ENCODE measurements at regions not wholly inside any gene's neighbourhood (a gene's known extent, or its start where the extent isn't known, plus 50 kb on each side); places are given as distances from the start of the nearest gene placed in this dataset.

GRCh38 chr5:172550996-172551395 is 90.1 kb upstream of the NEURL1B start:
- Histone ChIP-seq H3K9ac (ENCODE audit: low read length) (no peak overlapping the region), H3K27me3 (ENCODE audit: low read depth, low read length) (peaks cover 37% of the 10 kb centered on the region)

GRCh38 chr5:172550096-172550765 is 90.8 kb upstream of the NEURL1B start:
- H3K4me1 ChIP-seq (ENCODE audit: low read length), result no peaks in the 10 kb centered on the region
- no peaks in the 10 kb centered on the region for H3K36me3 ChIP-seq (replicated peaks; ENCODE audit: low read depth, low read length)
- TF ChIP-seq CTCF (IDR thresholded peaks at IDR 0.05; ENCODE audit: low read depth, low read length) (no peak), EZH2phosphoT487 (IDR thresholded peaks at IDR 0.05; ENCODE audit: low read depth) (no peak)
- peaks cover 45% of the 10 kb centered on the region for H3K27me3 ChIP-seq (ENCODE audit: low read depth, low read length)
- H3K79me2 ChIP-seq (ENCODE audit: low read length), result no peaks in the 10 kb centered on the region
- no peak overlapping the region for H2AFZ ChIP-seq (ENCODE audit: low read depth, low read length)
- H3K9me3 ChIP-seq (ENCODE audit: insufficient read depth, low read length), result no peaks in the 10 kb centered on the region
- H3K4me3 ChIP-seq (ENCODE audit: low read length), result no peak overlapping the region
- no peak overlapping the region for H3K4me2 ChIP-seq (ENCODE audit: low read length)
- H3K27ac ChIP-seq (ENCODE audit: low read length), result no peak overlapping the region
- H4K20me1 ChIP-seq (ENCODE audit: insufficient read depth, low read length), result no peaks in the 10 kb centered on the region
- no peak overlapping the region for H3K9ac ChIP-seq (ENCODE audit: low read length)

More at GRCh38 chr5:172550996-172551395, 90.1 kb upstream of the NEURL1B start:
- Histone ChIP-seq H3K9me3 (ENCODE audit: insufficient read depth, low read length) (no peaks in the 10 kb centered on the region), H3K4me3 (ENCODE audit: low read length) (no peak overlapping the region), H3K27ac (ENCODE audit: low read length) (no peak overlapping the region), H3K4me2 (ENCODE audit: low read length) (no peak overlapping the region), H3K4me1 (ENCODE audit: low read length) (no peaks in the 10 kb centered on the region), H4K20me1 (ENCODE audit: insufficient read depth, low read length) (no peaks in the 10 kb centered on the region), H3K36me3 (replicated peaks; ENCODE audit: low read depth, low read length) (no peaks in the 10 kb centered on the region), H2AFZ (ENCODE audit: low read depth, low read length) (no peak overlapping the region), H3K79me2 (ENCODE audit: low read length) (no peaks in the 10 kb centered on the region)
- no peak for TF ChIP-seq EZH2phosphoT487 (IDR thresholded peaks at IDR 0.05; ENCODE audit: low read depth)
- TF ChIP-seq CTCF (IDR thresholded peaks at IDR 0.05; ENCODE audit: low read depth, low read length), result no peak

GRCh38 chr5:172549696-172550095 is 91.4 kb upstream of the NEURL1B start:
- Histone ChIP-seq H3K9ac (ENCODE audit: low read length) (no peak overlapping the region), H4K20me1 (ENCODE audit: insufficient read depth, low read length) (no peaks in the 10 kb centered on the region), H3K79me2 (ENCODE audit: low read length) (no peaks in the 10 kb centered on the region), H3K4me1 (ENCODE audit: low read length) (no peaks in the 10 kb centered on the region), H3K9me3 (ENCODE audit: insufficient read depth, low read length) (no peaks in the 10 kb centered on the region), H2AFZ (ENCODE audit: low read depth, low read length) (no peak overlapping the region), H3K4me3 (ENCODE audit: low read length) (no peak overlapping the region), H3K4me2 (ENCODE audit: low read length) (no peak overlapping the region), H3K36me3 (replicated peaks; ENCODE audit: low read depth, low read length) (no peaks in the 10 kb centered on the region), H3K27me3 (ENCODE audit: low read depth, low read length) (peaks cover 49% of the 10 kb centered on the region), H3K27ac (ENCODE audit: low read length) (no peak overlapping the region)
- TF ChIP-seq CTCF (IDR thresholded peaks at IDR 0.05; ENCODE audit: low read depth, low read length) (no peak), EZH2phosphoT487 (IDR thresholded peaks at IDR 0.05; ENCODE audit: low read depth) (no peak)

GRCh38 chr5:172548981-172549687 is 91.9 kb upstream of the NEURL1B start:
- H3K4me1 ChIP-seq (ENCODE audit: low read length), result no peaks in the 10 kb centered on the region
- no peaks in the 10 kb centered on the region for H3K9me3 ChIP-seq (ENCODE audit: insufficient read depth, low read length)
- H3K4me3 ChIP-seq (ENCODE audit: low read length), result no peak overlapping the region
- H3K79me2 ChIP-seq (ENCODE audit: low read length), result no peaks in the 10 kb centered on the region
- H2AFZ ChIP-seq (ENCODE audit: low read depth, low read length), result no peak overlapping the region
- peaks cover 50% of the 10 kb centered on the region for H3K27me3 ChIP-seq (ENCODE audit: low read depth, low read length)
- no peaks in the 10 kb centered on the region for H4K20me1 ChIP-seq (ENCODE audit: insufficient read depth, low read length)
- H3K36me3 ChIP-seq (replicated peaks; ENCODE audit: low read depth, low read length), result no peaks in the 10 kb centered on the region
- H3K27ac ChIP-seq (ENCODE audit: low read length), result no peak overlapping the region
- H3K9ac ChIP-seq (ENCODE audit: low read length), result no peak overlapping the region
- H3K4me2 ChIP-seq (ENCODE audit: low read length), result no peak overlapping the region
- no peak for TF ChIP-seq CTCF (IDR thresholded peaks at IDR 0.05; ENCODE audit: low read depth, low read length)
- no peak for TF ChIP-seq EZH2phosphoT487 (IDR thresholded peaks at IDR 0.05; ENCODE audit: low read depth)
